ENCODE measurements at regions not wholly inside any gene's neighbourhood (a gene's known extent, or its start where the extent isn't known, plus 50 kb on each side); places are given as distances from the start of the nearest gene placed in this dataset.

DNA sequence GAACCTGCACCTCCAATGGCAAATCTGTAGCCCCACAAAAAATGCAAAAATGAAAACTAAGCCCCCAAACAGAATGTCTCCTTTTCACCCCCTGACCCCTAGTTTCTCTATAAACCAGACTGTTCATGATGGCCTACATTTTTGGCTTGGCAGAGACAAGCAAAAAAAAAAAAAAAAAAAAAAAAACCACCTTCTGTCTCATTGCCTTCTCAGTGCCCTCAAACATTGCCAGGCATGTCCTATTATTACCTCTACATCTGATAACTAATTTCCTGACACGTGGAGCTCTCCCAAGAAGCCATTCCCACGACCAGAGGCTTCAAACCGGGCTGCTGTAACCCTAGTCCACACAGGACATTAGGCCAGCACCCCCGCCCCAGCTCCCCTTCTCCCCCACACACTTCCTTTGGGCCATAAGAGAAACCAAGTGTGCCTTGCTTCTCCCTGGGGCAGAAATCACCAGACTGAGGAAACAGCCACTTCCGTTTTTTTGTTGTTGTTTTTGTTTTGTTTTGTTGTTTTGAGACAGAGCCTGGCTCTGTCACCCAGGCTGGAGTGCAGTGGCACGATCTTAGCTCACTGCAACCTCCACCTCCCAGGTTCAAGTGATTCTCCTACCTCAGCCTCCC is 65.4 kb downstream of the GPR6 start:
- Histone ChIP-seq H3K27ac (ENCODE audit: control insufficient read depth, insufficient read depth) (no peak overlapping the region), H3K36me3 (ENCODE audit: control insufficient read depth in 2 of 2, insufficient read depth in 2 of 2, low read length in 1 of 2) (no peaks in the 10 kb centered on the region), H3K4me1 (ENCODE audit: control insufficient read depth, insufficient read depth, low read length) (peaks cover 3% of the 10 kb centered on the region), H3K27me3 (replicated peaks in 1 of 2; ENCODE audit: control insufficient read depth in 2 of 2, insufficient read depth in 2 of 2, low read length in 1 of 2) (no peaks in the 10 kb centered on the region), H3K9me3 (replicated peaks; ENCODE audit: control insufficient read depth, insufficient read depth, low read length) (no peaks in the 10 kb centered on the region), H4K20me1 (ENCODE audit: control insufficient read depth, insufficient read depth) (no peaks in the 10 kb centered on the region), H3K9ac (ENCODE audit: control insufficient read depth, insufficient read depth, low read length) (no peak overlapping the region), H3K4me3 (no peak overlapping the region), H3K79me2 (ENCODE audit: control insufficient read depth, insufficient read depth, low read length) (no peaks in the 10 kb centered on the region), H2AFZ (ENCODE audit: control insufficient read depth, low read depth, low read length) (peak overlapping the region; percentile 57), H3K4me2 (ENCODE audit: control insufficient read depth, insufficient read depth) (peak overlapping the region; percentile 40)
- no peak for FAIRE-seq
- intact Hi-C loops (cut with micrococcal nuclease; ENCODE audit: unreplicated experiment), result loop anchor here (5.0 kb wide), 1 partner anchor 139 kb away; the partner anchor contains the start of gene CDC40
- in situ Hi-C loops (cut with MboI), result loop anchor here (5.0 kb wide), 2 partner anchors 341 to 516 kb away; no protein-coding TSS in a partner anchor
- 0% methylated on average over 6 of the region's 6 CpGs for WGBS (ENCODE audit: insufficient coverage, insufficient replicate concordance, low lambda C conversion rate, missing lambda C conversion rate)
- CTCF ChIA-PET, result interaction anchor here (0.8 to 1.4 kb wide), 2 partner anchors 10 to 338 kb away, joined by 3 to 6 read pairs; no protein-coding TSS in a partner anchor
- TF ChIP-seq, protein P1, sequence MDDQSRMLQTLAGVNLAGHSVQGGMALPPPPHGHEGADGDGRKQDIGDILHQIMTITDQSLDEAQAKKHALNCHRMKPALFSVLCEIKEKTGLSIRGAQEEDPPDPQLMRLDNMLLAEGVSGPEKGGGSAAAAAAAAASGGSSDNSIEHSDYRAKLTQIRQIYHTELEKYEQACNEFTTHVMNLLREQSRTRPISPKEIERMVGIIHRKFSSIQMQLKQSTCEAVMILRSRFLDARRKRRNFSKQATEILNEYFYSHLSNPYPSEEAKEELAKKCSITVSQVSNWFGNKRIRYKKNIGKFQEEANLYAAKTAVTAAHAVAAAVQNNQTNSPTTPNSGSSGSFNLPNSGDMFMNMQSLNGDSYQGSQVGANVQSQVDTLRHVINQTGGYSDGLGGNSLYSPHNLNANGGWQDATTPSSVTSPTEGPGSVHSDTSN (IDR thresholded peaks at IDR 0.05; ENCODE audit: insufficient replicate concordance, low read depth, low read length), result no peak
- TF ChIP-seq SPI1 (IDR thresholded peaks at IDR 0.05; ENCODE audit: borderline replicate concordance, insufficient read depth, low read depth, low read length), result peak; percentile 41; the same call in 1 of the 2 replicates
- DNase-seq (ENCODE audit: low read depth, low spot score), result no peak
- no TSS peak for BruUV-seq (replicated peaks)
- POLR2A ChIA-PET, result no interaction called here
- ATAC-seq, result no peak
- SMC1A ChIA-PET (ENCODE audit: uncharacterized antibody, unreplicated experiment), result interaction anchor here (1.3 to 1.5 kb wide), 3 partner anchors 340 to 348 kb away, joined by 3 to 5 read pairs (median 4); no protein-coding TSS in a partner anchor
- RAD21 ChIA-PET (ENCODE audit: unreplicated experiment), result interaction anchor here (0.7 kb wide), 1 partner anchor 519 kb away, joined by 4 read pairs; no protein-coding TSS in a partner anchor

DNA sequence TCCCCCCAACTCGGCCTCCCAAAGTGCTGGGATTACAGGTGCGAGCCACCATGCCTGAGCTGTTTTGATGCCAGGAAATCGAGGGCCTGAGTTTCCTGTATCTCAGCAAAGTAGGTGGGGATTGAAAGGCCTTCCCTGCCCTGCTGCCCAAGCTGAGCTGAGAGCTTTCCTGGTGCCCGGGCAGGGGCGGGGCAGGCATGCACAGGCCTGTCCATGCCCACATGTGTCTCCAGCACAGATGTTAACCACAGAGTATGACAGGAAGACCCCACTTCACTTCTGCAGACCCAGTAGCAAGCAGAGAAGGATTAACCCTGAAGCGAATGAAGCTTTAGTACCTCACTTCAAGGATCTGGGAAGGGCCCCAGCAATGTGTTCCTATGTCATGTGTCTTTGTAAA is 66.0 kb downstream of the GPR6 start:
- no TSS peak for BruUV-seq (replicated peaks)
- Histone ChIP-seq H3K4me1 (ENCODE audit: control insufficient read depth, insufficient read depth, low read length) (peaks cover 3% of the 10 kb centered on the region), H3K27ac (ENCODE audit: control insufficient read depth, insufficient read depth) (no peak overlapping the region), H3K4me3 (no peak overlapping the region), H3K36me3 (ENCODE audit: control insufficient read depth in 2 of 2, insufficient read depth in 2 of 2, low read length in 1 of 2) (no peaks in the 10 kb centered on the region), H3K27me3 (replicated peaks in 1 of 2; ENCODE audit: control insufficient read depth in 2 of 2, insufficient read depth in 2 of 2, low read length in 1 of 2) (no peaks in the 10 kb centered on the region), H2AFZ (ENCODE audit: control insufficient read depth, low read depth, low read length) (0 out of 2 replicates have a peak overlapping the region, but pooled peaks have one; percentile 10), H4K20me1 (ENCODE audit: control insufficient read depth, insufficient read depth) (no peaks in the 10 kb centered on the region), H3K4me2 (ENCODE audit: control insufficient read depth, insufficient read depth) (peak overlapping the region; percentile 40; the same call in 1 of the 2 replicates), H3K9ac (ENCODE audit: control insufficient read depth, insufficient read depth, low read length) (no peak overlapping the region), H3K9me3 (replicated peaks; ENCODE audit: control insufficient read depth, insufficient read depth, low read length) (no peaks in the 10 kb centered on the region), H3K79me2 (ENCODE audit: control insufficient read depth, insufficient read depth, low read length) (no peaks in the 10 kb centered on the region)
- 52% methylated on average over 6 of the region's 6 CpGs for WGBS (ENCODE audit: insufficient coverage, insufficient replicate concordance, low lambda C conversion rate, missing lambda C conversion rate)
- in situ Hi-C loops (cut with MboI) (loop anchor here (5.0 kb wide), 2 partner anchors 342 to 517 kb away; no protein-coding TSS in a partner anchor), intact Hi-C loops (cut with micrococcal nuclease; ENCODE audit: unreplicated experiment) (loop anchor here (5.0 kb wide), 1 partner anchor 138 kb away; the partner anchor contains the start of gene CDC40)
- ChIA-PET SMC1A (ENCODE audit: uncharacterized antibody, unreplicated experiment) (interaction anchor here (1.3 to 1.5 kb wide), 4 partner anchors 8 to 347 kb away, joined by 3 to 5 read pairs (median 4); no protein-coding TSS in a partner anchor), RAD21 (ENCODE audit: unreplicated experiment) (interaction anchor here (0.6 to 0.7 kb wide), 3 partner anchors 150 to 520 kb away, joined by 3 to 4 read pairs (median 4); no protein-coding TSS in a partner anchor), CTCF (interaction anchor here (1.1 to 1.4 kb wide), 2 partner anchors 339 to 346 kb away, joined by 4 to 6 read pairs; no protein-coding TSS in a partner anchor), POLR2A (no interaction called here)
- no peak for FAIRE-seq
- ATAC-seq, result no peak
- DNase-seq (ENCODE audit: low read depth, low spot score), result no peak
- TF ChIP-seq TAF1 (IDR thresholded peaks at IDR 0.05; ENCODE audit: borderline replicate concordance, low read depth, low read length), result no peak
- TF ChIP-seq EED (IDR thresholded peaks at IDR 0.05; ENCODE audit: low read depth), result no peak
- TF ChIP-seq TCF3 (IDR thresholded peaks at IDR 0.05; ENCODE audit: borderline replicate concordance, insufficient read depth, low read depth, low read length), result no peak
- no peak for TF ChIP-seq ATF7 (IDR thresholded peaks at IDR 0.05; ENCODE audit: low read depth)
- TF ChIP-seq SIX5 (IDR thresholded peaks at IDR 0.05; ENCODE audit: low read depth, low read length, severe bottlenecking), result no peak
- no peak for TF ChIP-seq CREB1 (IDR thresholded peaks at IDR 0.05; ENCODE audit: low read depth)
- no peak for TF ChIP-seq POLR2AphosphoS2 (IDR thresholded peaks at IDR 0.05; ENCODE audit: low read depth, low read length)
- no peak for TF ChIP-seq CBX5 (IDR thresholded peaks at IDR 0.05; ENCODE audit: low read depth)
- no peak for TF ChIP-seq ASH2L (IDR thresholded peaks at IDR 0.05; ENCODE audit: borderline replicate concordance, low read depth)
- no peak for TF ChIP-seq TARDBP (IDR thresholded peaks at IDR 0.05; ENCODE audit: borderline replicate concordance)

All from GM12878 (cell line).